CD4-positive, alpha-beta T cell treated with Interleukin-4 for 1 hour (primary cell): ENCODE measurements at regions not wholly inside any gene's neighbourhood (a gene's known extent, or its start where the extent isn't known, plus 50 kb on each side); places are given as distances from the start of the nearest gene placed in this dataset.
"Not testable (repeated sequence)": the region's sequence is repeated elsewhere in the genome, so short reads cannot be mapped to it uniquely, and the experiment has no call there.

Source experiments
- DNase-seq, 2 donors: peaks; one replicate each; pipeline ENCODE4 v3.0.0-alpha.2; 2020 to 2022

- no peak for DNase-seq
Measured at GRCh38 chr16:75837681-75838080, 111.4 kb upstream of the CPHXL start.

GRCh38 chr16:75841517-75841916 is 115.2 kb upstream of the CPHXL start:
- DNase-seq, result no peak

GRCh38 chr16:75847172-75847571 is 120.9 kb upstream of the CPHXL start:
- no peak for DNase-seq

GRCh38 chr16:75854152-75854551 is 127.9 kb upstream of the CPHXL start:
- DNase-seq, result no peak

- no peak for DNase-seq
Measured at GRCh38 chr16:75860326-75861053, 134.2 kb upstream of the CPHXL start.

- no peak for DNase-seq
Measured at GRCh38 chr16:75861311-75862097, 135.2 kb upstream of the CPHXL start.

- no peak for DNase-seq
Measured at GRCh38 chr16:75862098-75862386, 135.8 kb upstream of the CPHXL start.

- no peak for DNase-seq
Measured at GRCh38 chr16:75864243-75864642, 138.0 kb upstream of the CPHXL start.

GRCh38 chr16:75865736-75866135 is 139.4 kb upstream of the CPHXL start:
- no peak for DNase-seq

- DNase-seq, result no peak
Measured at GRCh38 chr16:75868636-75869632, 142.6 kb upstream of the CPHXL start.

GRCh38 chr16:75881280-75881679 is 155.0 kb upstream of the CPHXL start:
- DNase-seq, result not testable (repeated sequence)

- DNase-seq, result no peak
Measured at GRCh38 chr16:75899163-75899562, 172.9 kb upstream of the CPHXL start.

GRCh38 chr16:75908331-75909117 is 182.2 kb upstream of the CPHXL start:
- no peak for DNase-seq

GRCh38 chr16:75909746-75910145 is 183.5 kb upstream of the CPHXL start:
- DNase-seq, result no peak

- no peak for DNase-seq
Measured at GRCh38 chr16:75911896-75912295, 185.6 kb upstream of the CPHXL start.

- no peak for DNase-seq
Measured at GRCh38 chr16:75913958-75914357, 187.7 kb upstream of the CPHXL start.

- no peak for DNase-seq
Measured at GRCh38 chr16:75916451-75916850, 190.2 kb upstream of the CPHXL start.

- DNase-seq, result no peak
Measured at GRCh38 chr16:75918109-75918508, 191.8 kb upstream of the CPHXL start.

- no peak for DNase-seq
Measured at GRCh38 chr16:75919664-75920063, 193.4 kb upstream of the CPHXL start.

- DNase-seq, result no peak
Measured at GRCh38 chr16:75921281-75921680, 195.0 kb upstream of the CPHXL start.

GRCh38 chr16:75922250-75922649 is 196.0 kb upstream of the CPHXL start:
- DNase-seq, result no peak

- no peak for DNase-seq
Measured at GRCh38 chr16:75924397-75924796, 198.1 kb upstream of the CPHXL start.

GRCh38 chr16:75927810-75928209 is 201.5 kb upstream of the CPHXL start:
- DNase-seq, result no peak
